ENCODE measurements at regions not wholly inside any gene's neighbourhood (a gene's known extent, or its start where the extent isn't known, plus 50 kb on each side); places are given as distances from the start of the nearest gene placed in this dataset.

DNA sequence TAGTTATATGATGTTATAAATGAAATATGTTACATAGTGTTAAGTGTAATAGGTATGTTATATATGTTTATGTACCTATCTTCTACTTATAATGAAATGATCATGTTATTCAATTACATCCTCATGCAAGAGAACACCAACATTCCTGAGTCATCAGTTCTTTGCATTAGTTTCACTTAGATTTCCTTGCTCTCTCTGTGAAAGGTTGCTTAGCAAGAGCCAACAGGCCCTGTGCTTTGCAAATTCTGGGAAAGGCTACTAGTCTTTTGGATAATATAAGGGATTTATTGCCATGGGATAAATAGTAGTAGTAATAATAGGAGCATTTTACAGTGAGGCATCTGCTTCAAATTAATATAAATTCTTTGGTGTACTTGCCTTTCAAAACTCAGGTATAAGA is 274.8 kb downstream of the SP3 start:
- Histone ChIP-seq H4K91ac (ENCODE audit: insufficient read length, low read depth, low read length) (no peak overlapping the region), H3K4ac (ENCODE audit: low read depth, low read length) (no peak overlapping the region), H3K79me1 (ENCODE audit: insufficient read depth, low read depth, low read length, poor library complexity, severe bottlenecking) (no peaks in the 10 kb centered on the region), H2AK5ac (ENCODE audit: insufficient read length, low read length) (no peak overlapping the region), H3K79me2 (ENCODE audit: insufficient read depth, low read length) (no peaks in the 10 kb centered on the region), H3K4me1 (ENCODE audit: insufficient read depth, low read length) (no peaks in the 10 kb centered on the region; the same call in 1 of the 2 replicates), H3K27ac (ENCODE audit: insufficient read length, low read depth, low read length) (no peak overlapping the region), H3K18ac (ENCODE audit: insufficient read length, low read depth, low read length) (no peak overlapping the region), H4K20me1 (ENCODE audit: control insufficient read depth, insufficient read depth, insufficient read length) (no peaks in the 10 kb centered on the region), H2BK120ac (ENCODE audit: low read depth, low read length, poor library complexity, severe bottlenecking) (no peak overlapping the region), H3K14ac (ENCODE audit: insufficient read depth, low read length) (no peak overlapping the region), H3K9ac (ENCODE audit: extremely low read depth, insufficient read length, low read length) (no peak overlapping the region), H2BK15ac (ENCODE audit: low read depth, low read length) (no peak overlapping the region), H2BK5ac (ENCODE audit: insufficient read length, low read length) (no peak overlapping the region), H3K56ac (ENCODE audit: insufficient read length, low read depth, low read length) (no peak overlapping the region), H3T11ph (ENCODE audit: low read length) (no peak overlapping the region), H2BK20ac (ENCODE audit: low read depth, low read length, poor library complexity, severe bottlenecking) (no peak overlapping the region), H3K4me2 (ENCODE audit: insufficient read depth, insufficient read length, low read length) (no peak overlapping the region), H4K5ac (ENCODE audit: insufficient read length, low read depth, low read length) (no peak overlapping the region), H4K8ac (replicated peaks; ENCODE audit: insufficient read length, low read depth, low read length) (no peak overlapping the region), H3K9me3 (ENCODE audit: control insufficient read depth, low read depth, low read length) (no peaks in the 10 kb centered on the region), H2BK12ac (ENCODE audit: insufficient read length, low read depth, low read length) (no peak overlapping the region), H3K27me3 (ENCODE audit: insufficient read depth, low read length) (no peaks in the 10 kb centered on the region), H3K23ac (ENCODE audit: insufficient read length, low read depth, low read length) (no peak overlapping the region), H3K23me2 (ENCODE audit: insufficient read length, low read depth, low read length, poor library complexity, severe bottlenecking) (no peaks in the 10 kb centered on the region), H2AFZ (ENCODE audit: low read length) (no peak overlapping the region)
- Mint-ChIP-seq H3K4me3 (no peak overlapping the region), H3K27me3 (ENCODE audit: low read depth) (no peaks in the 10 kb centered on the region), H3K9me3 (no peaks in the 10 kb centered on the region; a peak in 1 of 5 replicates), H3K27ac (no peak overlapping the region), H3K4me1 (no peaks in the 10 kb centered on the region), H3K36me3 (ENCODE audit: insufficient read depth in 1 of 3, low read depth in 3 of 3) (no peaks in the 10 kb centered on the region; a peak in 1 of 7 replicates)
- TF ChIP-seq, protein P1, sequence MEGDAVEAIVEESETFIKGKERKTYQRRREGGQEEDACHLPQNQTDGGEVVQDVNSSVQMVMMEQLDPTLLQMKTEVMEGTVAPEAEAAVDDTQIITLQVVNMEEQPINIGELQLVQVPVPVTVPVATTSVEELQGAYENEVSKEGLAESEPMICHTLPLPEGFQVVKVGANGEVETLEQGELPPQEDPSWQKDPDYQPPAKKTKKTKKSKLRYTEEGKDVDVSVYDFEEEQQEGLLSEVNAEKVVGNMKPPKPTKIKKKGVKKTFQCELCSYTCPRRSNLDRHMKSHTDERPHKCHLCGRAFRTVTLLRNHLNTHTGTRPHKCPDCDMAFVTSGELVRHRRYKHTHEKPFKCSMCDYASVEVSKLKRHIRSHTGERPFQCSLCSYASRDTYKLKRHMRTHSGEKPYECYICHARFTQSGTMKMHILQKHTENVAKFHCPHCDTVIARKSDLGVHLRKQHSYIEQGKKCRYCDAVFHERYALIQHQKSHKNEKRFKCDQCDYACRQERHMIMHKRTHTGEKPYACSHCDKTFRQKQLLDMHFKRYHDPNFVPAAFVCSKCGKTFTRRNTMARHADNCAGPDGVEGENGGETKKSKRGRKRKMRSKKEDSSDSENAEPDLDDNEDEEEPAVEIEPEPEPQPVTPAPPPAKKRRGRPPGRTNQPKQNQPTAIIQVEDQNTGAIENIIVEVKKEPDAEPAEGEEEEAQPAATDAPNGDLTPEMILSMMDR (conservative IDR thresholded peaks at IDR 0.05) = no peak
- no peak for DNase-seq
